Activated CD4-positive, alpha-beta T cell treated with anti-CD3 and anti-CD28 coated beads, Interleukin-10, Interleukin-2, amounts not matched to agents 100 ng/mL and 50 ng/mL, durations not matched to agents 16 hours and 8 hours (primary cell): ENCODE measurements at regions not wholly inside any gene's neighbourhood (a gene's known extent, or its start where the extent isn't known, plus 50 kb on each side); places are given as distances from the start of the nearest gene placed in this dataset.

Experiments
- DNase-seq: peaks from one replicate; pipeline ENCODE4 v3.0.0-alpha.2; 2020

- no peak for DNase-seq
Observed at GRCh38 chr14:65794674-65795279, 382.2 kb downstream of the FUT8 start.

DNA sequence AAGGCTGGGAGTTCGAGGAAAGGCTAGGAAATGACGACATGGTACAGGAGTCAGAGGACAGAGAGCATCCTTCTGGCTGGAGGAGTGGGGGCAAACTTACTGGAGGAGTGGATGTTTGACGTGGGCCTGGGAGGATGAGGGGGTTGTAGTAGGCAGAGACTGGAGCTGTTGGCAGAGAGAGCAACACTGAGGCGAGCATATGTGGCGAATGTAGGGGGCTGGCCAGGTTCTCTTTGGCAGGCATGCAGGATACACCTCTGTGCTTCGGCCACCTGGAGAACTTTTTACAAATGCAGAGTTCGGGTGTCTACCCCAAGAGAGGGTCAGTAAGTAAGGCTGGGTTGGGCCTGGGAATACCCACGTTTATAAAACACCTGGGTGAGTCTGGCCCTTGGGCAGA is 385.7 kb downstream of the FUT8 start:
- DNase-seq, result no peak

GRCh38 chr14:65800694-65801093 is 388.2 kb downstream of the FUT8 start:
- DNase-seq, result no peak

GRCh38 chr14:65802196-65802595 is 389.7 kb downstream of the FUT8 start:
- DNase-seq, result no peak

- DNase-seq, result peak; percentile 65
Observed at GRCh38 chr14:65803885-65804284, 391.4 kb downstream of the FUT8 start.

- DNase-seq, result peak; percentile 5
Observed at GRCh38 chr14:65804439-65805112, 392.0 kb downstream of the FUT8 start.

GRCh38 chr14:65805113-65805473 is 392.6 kb downstream of the FUT8 start:
- peak; percentile 81 for DNase-seq

DNA sequence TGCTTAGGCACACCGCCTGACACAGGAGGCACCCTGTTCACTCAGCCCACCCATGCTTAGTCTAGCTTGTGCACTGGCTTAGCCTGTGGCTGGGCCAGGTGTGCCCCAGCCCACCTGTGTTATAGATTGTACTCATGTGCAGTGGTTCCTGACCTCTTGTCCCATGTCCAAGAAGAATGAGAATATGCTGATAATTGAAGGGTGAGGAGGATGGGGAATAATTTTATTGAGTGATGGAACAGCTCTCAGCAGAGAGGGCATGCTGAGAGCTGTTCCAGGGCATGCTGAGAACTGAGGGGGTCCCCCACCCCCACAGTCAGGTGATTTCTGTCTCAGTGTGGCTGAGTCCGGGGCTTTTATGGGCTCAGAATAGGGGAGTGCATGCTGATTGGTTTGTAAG is 395.9 kb downstream of the FUT8 start:
- no peak for DNase-seq

DNA sequence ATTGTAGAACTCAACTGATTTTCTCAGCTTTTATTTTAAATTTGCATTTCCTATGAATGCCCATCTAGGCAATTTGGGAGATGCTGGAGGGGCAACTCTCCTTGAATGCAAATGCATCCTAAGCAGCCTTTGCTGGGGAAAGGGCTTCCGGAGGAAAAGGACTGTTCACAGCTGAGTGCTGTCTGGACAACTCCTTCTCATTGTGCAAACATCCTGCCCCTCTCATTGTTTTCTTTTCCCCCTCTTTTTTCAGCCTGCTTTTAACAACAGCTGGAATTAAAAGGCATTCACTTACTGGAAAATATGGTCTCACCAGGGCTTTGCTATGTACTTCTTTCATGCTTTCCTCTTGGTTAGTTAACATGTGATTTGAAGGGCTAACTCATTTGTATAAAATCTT is 397.8 kb downstream of the FUT8 start:
- DNase-seq, result no peak

DNA sequence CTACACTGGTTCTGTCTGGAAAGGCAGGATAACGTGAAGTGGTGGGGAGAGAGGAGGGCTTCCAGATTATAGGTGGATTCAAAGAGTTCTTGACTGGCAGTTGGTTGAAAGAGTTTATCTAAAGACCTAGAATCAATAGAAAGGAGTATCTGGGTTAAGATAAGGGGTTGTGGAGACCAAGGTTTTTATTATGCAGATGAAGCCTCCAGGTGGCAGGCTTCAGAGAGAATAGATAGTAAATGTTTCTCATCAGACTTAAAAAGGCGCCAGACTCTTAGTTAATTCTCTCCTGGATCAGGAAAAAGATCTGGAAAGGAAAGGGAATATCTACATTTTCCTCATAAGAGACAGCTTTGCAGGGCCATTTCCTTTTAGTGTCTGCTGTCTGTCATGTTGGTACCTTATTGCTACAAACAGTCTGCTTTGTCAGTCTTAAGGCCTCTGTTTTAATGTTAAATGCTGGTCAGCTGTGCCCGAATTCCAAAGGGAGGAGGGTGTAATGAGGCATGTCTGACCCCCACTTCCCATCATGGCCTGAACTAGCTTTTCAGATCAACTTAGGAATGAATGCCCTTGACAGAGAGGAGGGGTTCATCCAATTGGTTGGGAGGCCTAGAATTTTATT is 401.3 kb downstream of the FUT8 start:
- DNase-seq, result no peak

- DNase-seq, result no peak
Observed at GRCh38 chr14:65815127-65815526, 402.6 kb downstream of the FUT8 start.

GRCh38 chr14:65817011-65817410 is 404.5 kb downstream of the FUT8 start:
- no peak for DNase-seq

- no peak for DNase-seq
Observed at GRCh38 chr14:65819569-65819968, 407.0 kb downstream of the FUT8 start.

DNA sequence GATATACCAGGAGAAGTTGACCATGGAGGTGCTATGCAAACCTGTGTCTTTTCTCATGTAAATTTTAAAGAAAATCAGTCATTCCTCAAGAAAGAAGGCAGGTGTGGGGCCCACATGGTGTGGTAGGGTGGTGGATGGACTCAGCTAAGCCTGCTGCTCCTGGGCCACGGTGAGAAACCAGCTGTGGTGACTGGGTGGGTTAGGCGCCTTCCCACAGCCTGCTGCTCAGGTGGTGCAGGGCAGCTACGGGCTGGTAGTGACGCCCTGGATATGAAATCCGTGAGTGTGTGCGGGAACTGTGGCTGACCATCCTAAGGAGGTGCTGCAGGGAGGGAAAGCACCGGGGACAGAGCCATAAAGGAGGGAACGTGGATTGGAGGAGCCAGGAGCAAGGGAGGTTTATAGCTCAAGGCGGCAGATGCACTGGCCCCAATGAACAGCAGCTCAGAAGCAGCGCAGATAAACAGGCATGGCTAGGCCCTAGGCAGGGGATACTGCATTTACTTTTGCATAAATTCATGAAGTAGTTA is 408.8 kb downstream of the FUT8 start:
- DNase-seq, result no peak

DNA sequence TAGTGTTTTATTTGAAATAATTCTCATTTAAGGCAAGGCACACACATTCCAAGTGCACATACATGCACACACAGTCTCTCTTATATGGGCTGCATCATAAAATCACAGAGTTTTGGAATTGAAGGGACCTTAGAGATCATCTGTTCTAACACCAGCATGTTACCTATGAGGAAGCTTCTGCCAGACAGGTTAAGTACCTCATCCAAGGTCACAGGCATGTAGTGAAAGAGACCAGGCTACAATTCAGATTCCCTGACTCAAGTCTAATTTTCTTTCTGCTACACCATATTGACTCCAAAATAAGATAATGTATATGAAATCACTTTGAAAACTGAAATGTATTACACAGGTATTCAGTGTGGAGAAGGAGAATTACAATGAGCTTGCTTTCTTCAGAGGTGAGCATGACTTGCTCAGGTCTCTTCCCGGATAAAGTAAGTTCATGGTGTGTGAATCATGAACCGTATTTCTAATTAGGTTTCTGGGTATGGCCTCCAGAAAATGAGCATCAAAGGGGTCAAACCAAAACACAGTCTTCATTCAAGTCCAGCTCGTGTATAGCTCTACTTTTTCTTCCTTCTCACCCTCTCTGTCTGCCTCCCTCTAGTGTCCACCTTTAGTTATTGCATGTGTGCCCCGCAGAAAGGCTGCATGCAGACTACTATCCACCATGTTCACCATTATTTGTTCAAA is 411.9 kb downstream of the FUT8 start:
- peak; percentile 78 for DNase-seq

- no peak for DNase-seq
Observed at GRCh38 chr14:65824978-65825299, 412.4 kb downstream of the FUT8 start.

DNA sequence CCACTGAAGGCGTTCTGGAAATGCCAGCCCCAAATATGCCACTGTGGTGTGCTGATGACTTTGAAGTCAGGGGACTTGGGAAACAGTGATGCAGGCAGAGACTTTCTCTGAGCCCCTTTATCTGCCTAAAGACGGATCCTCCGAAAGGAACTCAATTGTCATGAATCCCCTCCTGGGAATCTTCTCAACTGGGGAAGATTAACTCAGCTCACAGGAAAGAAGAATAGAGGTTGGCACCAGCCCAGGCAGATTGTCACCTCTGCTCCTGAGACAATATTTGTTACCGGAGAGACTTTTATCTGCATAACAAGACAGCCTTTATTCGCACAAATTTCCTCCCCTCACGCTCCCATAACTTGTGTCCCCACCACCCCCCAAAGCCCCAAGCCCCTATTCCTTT is 414.4 kb downstream of the FUT8 start:
- no peak for DNase-seq

DNA sequence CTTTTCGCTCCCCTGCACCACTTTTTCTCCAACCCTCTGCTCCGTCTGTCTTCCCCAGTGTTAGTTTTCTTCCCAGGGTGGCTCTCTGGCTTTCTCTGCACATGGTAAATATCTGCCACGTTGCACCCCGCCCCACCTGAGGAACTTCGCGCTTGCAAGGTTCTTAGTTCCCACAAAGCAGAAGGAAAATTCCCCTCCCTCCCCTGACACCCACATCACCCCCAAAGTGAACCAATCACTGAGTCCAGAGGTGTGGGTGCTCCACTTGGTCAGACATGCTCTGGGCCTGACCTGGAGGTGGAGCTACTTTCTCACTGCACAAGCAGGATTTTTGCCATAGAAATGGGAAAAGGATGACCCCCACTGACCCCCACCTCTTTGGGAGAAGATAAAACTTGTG is 415.0 kb downstream of the FUT8 start:
- DNase-seq, result no peak

GRCh38 chr14:65828396-65828795 is 415.9 kb downstream of the FUT8 start:
- no peak for DNase-seq

GRCh38 chr14:65832431-65833266 is 420.1 kb downstream of the FUT8 start:
- DNase-seq, result no peak

DNA sequence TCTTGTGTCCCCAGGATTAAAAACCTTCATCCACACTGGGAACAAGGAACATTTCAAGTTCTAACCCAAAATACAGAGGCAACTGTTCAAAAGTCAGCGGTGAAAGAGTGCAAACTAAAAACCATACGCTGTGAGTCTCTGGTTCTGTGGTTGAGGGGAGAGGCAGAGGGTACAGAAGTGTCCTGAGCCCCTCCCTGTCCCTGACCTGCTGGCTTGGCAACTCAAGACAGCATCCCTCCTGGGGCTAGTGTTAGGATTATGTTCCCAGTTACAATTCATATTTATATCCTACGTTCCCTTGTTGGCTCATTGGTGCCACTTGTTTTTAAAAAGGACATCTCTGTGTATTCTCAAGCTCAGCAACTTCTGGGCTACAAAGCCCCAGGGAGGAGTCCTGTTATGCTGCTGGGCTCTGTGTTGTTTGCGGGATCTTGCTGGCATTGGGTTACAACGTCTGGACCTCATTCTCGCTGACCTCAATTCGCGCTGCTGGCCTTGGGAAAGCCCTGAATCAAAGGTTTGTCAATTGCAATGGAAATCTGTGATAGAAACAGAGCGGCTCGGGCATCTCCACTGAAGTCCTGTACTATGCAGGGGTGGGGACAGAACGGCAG is 420.8 kb downstream of the FUT8 start:
- DNase-seq, result no peak

DNA sequence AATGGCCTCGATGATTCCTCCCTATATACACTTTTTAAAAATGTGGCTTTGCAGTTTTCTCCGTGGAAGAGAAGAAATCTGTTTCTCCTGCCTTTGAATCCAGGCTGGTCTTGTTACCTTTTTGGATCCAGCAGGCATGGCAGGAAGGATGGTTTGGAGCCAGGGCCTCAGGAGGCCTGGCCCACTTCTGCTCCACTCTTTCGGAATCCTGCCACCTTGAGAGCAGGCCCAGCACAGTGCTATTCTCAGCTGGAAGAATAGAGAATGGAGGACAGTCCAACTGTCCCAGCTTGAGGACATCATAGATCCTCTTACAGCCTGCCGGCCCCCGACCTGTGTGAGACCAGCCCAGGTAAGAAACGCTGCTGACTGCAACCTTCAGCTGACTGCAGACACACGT is 421.5 kb downstream of the FUT8 start:
- no peak for DNase-seq

GRCh38 chr14:65834812-65835211 is 422.3 kb downstream of the FUT8 start:
- no peak for DNase-seq
